Glutamatergic neuron (in vitro differentiated cells): ENCODE measurements at regions not wholly inside any gene's neighbourhood (a gene's known extent, or its start where the extent isn't known, plus 50 kb on each side); places are given as distances from the start of the nearest gene placed in this dataset.

ENCODE experiments used
- DNase-seq: peaks from one replicate; pipeline ENCODE4 v3.0.0; 2022
- H3K27ac Mint-ChIP-seq: one replicate; pipeline ENCODE4 v1.8.0; 2020; ENCODE audit warnings: mild to moderate bottlenecking, mixed read lengths, inconsistent platforms; ENCODE audit not compliant: unreplicated experiment
- H3K27me3 Mint-ChIP-seq: one replicate; pipeline ENCODE4 v1.8.0; 2020; ENCODE audit warnings: mild to moderate bottlenecking, moderate library complexity, mixed read lengths, inconsistent platforms; ENCODE audit not compliant: unreplicated experiment
- H3K36me3 Mint-ChIP-seq: one replicate; pipeline ENCODE4 v1.8.0; 2020; ENCODE audit warnings: mild to moderate bottlenecking, mixed read lengths, inconsistent platforms; ENCODE audit not compliant: unreplicated experiment
- H3K4me1 Mint-ChIP-seq: one replicate; pipeline ENCODE4 v1.8.0; 2020; ENCODE audit warnings: mild to moderate bottlenecking, low read depth, mixed read lengths, inconsistent platforms; ENCODE audit not compliant: unreplicated experiment
- H3K4me3 Mint-ChIP-seq: one replicate; pipeline ENCODE4 v1.8.0; 2020; ENCODE audit warnings: mild to moderate bottlenecking, mixed read lengths, inconsistent platforms; ENCODE audit not compliant: unreplicated experiment
- H3K9me3 Mint-ChIP-seq: one replicate; pipeline ENCODE4 v1.8.0; 2020; ENCODE audit warnings: mild to moderate bottlenecking, moderate library complexity, mixed read lengths, inconsistent platforms; ENCODE audit not compliant: unreplicated experiment
- TF ChIP-seq, protein P1 (sequence below): fragments of 200-600 bp; sonication (generic); IDR thresholded peaks from one replicate; pipeline ENCODE4 v1.5.0; 2021; ENCODE audit not compliant: partially characterized antibody, unreplicated experiment

DNA sequence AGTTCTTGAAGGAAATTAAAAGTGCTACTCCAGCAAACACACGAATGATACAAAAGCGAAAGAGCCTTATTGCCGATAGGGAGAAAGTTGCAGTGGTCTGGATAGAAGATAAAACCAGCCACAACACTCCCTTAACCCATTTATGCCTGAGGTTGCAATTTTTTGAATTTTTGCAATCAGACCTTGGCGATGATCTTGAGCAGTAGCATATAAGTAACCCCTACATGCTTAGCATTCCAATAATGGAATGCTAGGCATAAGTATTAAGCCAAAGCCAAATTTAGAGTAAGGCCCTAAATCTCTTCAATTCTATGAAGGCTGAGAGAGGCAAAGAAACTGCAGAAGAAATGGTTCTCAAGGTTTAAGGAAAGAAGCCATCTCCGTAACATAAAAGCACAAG is 153.5 kb downstream of the SLC28A3 start:
- Mint-ChIP-seq H3K4me1 (peaks cover 4% of the 10 kb centered on the region), H3K4me3 (no peak overlapping the region), H3K36me3 (no peaks in the 10 kb centered on the region), H3K27me3 (peaks cover 2% of the 10 kb centered on the region), H3K9me3 (no peaks in the 10 kb centered on the region), H3K27ac (no peak overlapping the region)
- TF ChIP-seq, protein P1, sequence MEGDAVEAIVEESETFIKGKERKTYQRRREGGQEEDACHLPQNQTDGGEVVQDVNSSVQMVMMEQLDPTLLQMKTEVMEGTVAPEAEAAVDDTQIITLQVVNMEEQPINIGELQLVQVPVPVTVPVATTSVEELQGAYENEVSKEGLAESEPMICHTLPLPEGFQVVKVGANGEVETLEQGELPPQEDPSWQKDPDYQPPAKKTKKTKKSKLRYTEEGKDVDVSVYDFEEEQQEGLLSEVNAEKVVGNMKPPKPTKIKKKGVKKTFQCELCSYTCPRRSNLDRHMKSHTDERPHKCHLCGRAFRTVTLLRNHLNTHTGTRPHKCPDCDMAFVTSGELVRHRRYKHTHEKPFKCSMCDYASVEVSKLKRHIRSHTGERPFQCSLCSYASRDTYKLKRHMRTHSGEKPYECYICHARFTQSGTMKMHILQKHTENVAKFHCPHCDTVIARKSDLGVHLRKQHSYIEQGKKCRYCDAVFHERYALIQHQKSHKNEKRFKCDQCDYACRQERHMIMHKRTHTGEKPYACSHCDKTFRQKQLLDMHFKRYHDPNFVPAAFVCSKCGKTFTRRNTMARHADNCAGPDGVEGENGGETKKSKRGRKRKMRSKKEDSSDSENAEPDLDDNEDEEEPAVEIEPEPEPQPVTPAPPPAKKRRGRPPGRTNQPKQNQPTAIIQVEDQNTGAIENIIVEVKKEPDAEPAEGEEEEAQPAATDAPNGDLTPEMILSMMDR: no peak
- DNase-seq: no peak

DNA sequence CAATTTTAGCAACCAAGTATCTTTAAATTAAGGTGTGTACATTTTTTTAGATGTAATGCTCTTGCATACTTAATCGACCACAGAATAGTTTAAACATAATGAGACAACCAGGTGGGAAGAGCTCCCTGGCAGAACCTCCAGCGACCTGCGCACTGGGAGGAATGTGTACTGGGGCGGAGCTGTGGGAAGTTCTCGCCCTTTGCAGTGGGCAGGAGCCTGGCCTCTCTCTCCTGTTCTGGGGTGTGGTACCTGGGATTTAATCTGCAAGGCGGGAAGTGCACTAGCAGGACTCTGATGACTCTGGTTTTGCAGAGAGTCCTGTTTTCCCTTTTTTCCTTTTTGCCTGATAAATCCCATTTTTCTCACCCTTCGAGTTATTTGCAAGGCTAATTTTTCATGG is 150.7 kb downstream of the SLC28A3 start:
- Mint-ChIP-seq H3K4me1 (peaks cover 9% of the 10 kb centered on the region), H3K36me3 (no peaks in the 10 kb centered on the region), H3K27ac (no peak overlapping the region), H3K4me3 (no peak overlapping the region), H3K9me3 (no peaks in the 10 kb centered on the region), H3K27me3 (peaks cover 2% of the 10 kb centered on the region)
- TF ChIP-seq, protein P1: no peak
- DNase-seq: no peak

DNA sequence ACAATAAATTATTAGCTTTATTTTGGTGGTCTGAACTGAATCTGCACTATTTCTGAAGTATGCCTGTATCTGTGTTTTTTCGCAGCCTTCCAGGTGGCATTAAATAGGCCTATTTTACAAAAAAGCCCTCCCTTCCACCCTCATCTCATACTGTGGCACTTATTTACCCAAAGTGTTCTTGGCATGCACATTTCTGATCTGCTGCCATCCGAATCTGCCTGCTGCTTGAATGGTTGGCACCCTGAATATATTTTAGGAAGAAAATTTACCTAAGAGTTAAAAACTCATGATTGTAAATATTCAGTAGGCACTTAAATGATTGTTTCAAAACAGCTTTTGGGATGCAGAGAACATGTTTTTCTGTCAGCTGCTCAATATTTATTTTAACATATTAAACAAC is 150.1 kb downstream of the SLC28A3 start:
- H3K9me3 Mint-ChIP-seq: no peaks in the 10 kb centered on the region
- H3K4me3 Mint-ChIP-seq: no peak overlapping the region
- TF ChIP-seq, protein P1: no peak
- peaks cover 9% of the 10 kb centered on the region for H3K4me1 Mint-ChIP-seq
- peaks cover 2% of the 10 kb centered on the region for H3K27me3 Mint-ChIP-seq
- no peaks in the 10 kb centered on the region for H3K36me3 Mint-ChIP-seq
- no peak overlapping the region for H3K27ac Mint-ChIP-seq
- DNase-seq: no peak

DNA sequence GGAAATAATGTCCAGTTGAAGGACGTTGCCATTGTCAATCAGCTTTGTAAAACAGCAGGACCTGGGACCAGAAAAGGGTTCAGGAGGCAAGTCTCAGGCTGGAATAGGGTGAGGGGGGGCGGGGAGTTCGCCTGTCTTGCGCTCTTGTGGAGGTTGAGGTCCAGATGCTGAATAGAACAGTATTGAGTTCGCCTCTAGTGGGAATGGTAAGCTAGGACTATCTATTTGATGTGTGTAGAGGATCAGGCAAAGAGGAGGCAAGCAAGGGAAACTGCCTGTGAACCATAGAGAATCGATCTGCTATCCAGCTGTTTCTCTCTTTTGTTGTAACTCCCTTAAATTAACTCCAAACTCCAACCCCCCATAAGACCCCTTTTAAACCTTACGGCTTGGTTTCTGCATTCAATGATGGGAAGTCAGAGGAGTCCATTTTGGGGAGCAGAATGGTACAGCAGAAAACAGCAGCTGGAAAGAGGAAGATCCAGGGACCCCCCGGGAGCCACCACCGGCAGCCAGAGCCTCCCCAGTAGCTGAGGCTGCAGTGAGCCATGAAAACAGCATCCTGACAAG is 133.7 kb downstream of the SLC28A3 start:
- Mint-ChIP-seq H3K9me3 (peaks cover 2% of the 10 kb centered on the region), H3K27ac (no peak overlapping the region), H3K4me3 (no peak overlapping the region), H3K4me1 (peaks cover 11% of the 10 kb centered on the region), H3K36me3 (no peaks in the 10 kb centered on the region), H3K27me3 (peaks cover 5% of the 10 kb centered on the region)
- TF ChIP-seq, protein P1: no peak
- DNase-seq: no peak

DNA sequence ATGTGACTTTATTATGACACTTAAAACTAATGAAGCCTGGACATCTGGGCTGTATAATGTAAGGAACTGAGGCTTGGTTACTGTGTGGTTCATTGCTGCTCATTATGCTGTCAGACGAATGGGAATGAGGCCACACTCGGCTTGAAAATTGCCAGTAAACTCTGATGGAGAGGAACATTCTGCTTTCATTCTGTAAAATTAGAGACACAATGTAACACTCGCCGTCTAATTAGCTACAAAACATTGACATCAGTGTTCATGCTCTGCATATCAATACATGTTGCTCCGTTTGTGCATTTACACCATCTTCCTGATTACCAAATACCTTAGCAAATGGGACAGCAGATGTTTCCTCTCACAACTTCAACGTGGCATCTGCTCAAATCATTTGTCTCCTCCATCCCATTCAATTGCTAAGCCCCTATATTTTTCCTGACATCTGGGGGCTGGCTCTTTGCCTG is 133.0 kb downstream of the SLC28A3 start:
- Mint-ChIP-seq H3K27me3 (peaks cover 5% of the 10 kb centered on the region), H3K9me3 (no peaks in the 10 kb centered on the region), H3K4me1 (peaks cover 11% of the 10 kb centered on the region), H3K27ac (peak overlapping the region; percentile 26), H3K36me3 (no peaks in the 10 kb centered on the region), H3K4me3 (peak overlapping the region; percentile 13)
- TF ChIP-seq, protein P1: no peak
- DNase-seq: no peak
